ENCODE measurements at regions not wholly inside any gene's neighbourhood (a gene's known extent, or its start where the extent isn't known, plus 50 kb on each side); places are given as distances from the start of the nearest gene placed in this dataset.

- TF ChIP-seq CTCF (IDR thresholded peaks at IDR 0.05; ENCODE audit: low read depth, low read length) (no peak), POLR2A (IDR thresholded peaks at IDR 0.05; ENCODE audit: extremely low read depth, insufficient read length) (no peak), MYC (IDR thresholded peaks at IDR 0.05; ENCODE audit: low read depth, low read length) (no peak), MAX (IDR thresholded peaks at IDR 0.05; ENCODE audit: low read depth, low read length) (no peak)
Measured at GRCh38 chr2:121001641-121002040, 266.0 kb downstream of the GLI2 start.

Measured in NB4 (cell line).